Caki2 (cell line): ENCODE measurements at regions not wholly inside any gene's neighbourhood (a gene's known extent, or its start where the extent isn't known, plus 50 kb on each side); places are given as distances from the start of the nearest gene placed in this dataset.

Source experiments
- DNase-seq: peaks from one replicate; pipeline ENCODE4 v3.0.0-alpha.2; 2015; ENCODE audit warnings: low read depth
- in situ Hi-C: cut with HindIII; loops from 2 replicates; pipeline ENCODE4 v1.10.0; 2016; ENCODE audit warnings: low sequenced_read_pairs, low pct_unique_long_range_greater_than_20kb, mixed read lengths

DNA sequence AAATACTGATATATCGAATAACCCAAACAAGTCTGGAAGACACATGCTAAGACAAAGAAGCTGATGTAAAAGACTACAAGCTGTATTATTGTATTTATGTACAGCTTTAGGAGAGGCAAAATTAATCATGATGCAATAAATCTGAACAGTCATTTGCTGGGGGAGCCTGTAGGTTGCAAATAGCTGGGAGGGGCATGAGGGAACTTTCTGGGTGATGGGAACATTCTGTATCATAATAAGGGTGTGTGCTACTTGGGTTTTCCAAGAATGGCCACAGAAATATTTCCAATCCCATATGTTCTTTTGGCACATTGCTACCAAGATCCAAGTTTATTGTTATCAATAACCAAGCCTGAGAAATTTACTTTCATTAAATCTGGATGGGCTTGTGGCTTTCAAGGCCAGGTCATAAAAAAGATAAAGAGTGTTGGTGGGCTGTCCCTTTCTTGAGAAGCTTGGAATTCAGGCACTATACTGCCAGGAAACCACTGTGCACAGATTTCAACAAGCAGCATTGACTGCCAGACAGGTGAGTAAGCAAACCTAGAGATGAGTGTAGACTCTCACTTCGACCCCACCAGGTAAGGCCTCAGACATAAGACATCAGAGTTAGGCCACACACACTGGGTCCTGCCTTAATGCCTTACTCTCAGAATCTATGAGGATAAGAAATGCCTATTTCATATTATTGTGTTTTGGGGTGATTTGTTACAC is 629.7 kb upstream of the FZD8 start:
- in situ Hi-C loops = no loop called here
- no peak for DNase-seq

- no peak for DNase-seq
- in situ Hi-C loops = no loop called here
These were observed 627.1 kb upstream of the FZD8 start for GRCh38 chr10:36269222-36269621.

GRCh38 chr10:36266923-36267322 is 624.8 kb upstream of the FZD8 start:
- no peak for DNase-seq
- in situ Hi-C loops = no loop called here

DNA sequence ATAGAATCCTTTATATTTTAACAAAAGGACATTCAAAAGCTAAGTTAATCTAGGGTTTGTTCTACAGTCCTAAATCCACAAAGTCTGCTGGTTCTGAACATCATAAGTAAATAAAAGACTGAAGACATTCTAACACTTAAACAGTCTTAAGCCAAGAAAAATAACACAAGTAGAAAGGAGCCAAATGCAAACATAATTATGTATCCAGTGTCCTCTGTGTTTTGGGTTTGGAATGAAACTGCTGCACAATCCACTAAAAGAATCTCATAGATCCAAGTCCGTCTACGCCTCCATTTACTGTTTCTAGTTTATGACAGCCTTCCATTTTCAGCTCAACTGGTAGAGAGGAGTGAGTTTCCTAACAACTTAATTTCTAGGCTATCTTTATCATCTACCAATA is 623.6 kb upstream of the FZD8 start:
- no peak for DNase-seq
- in situ Hi-C loops = no loop called here

- no peak for DNase-seq
These were observed 621.8 kb upstream of the FZD8 start for GRCh38 chr10:36263871-36264270.

DNA sequence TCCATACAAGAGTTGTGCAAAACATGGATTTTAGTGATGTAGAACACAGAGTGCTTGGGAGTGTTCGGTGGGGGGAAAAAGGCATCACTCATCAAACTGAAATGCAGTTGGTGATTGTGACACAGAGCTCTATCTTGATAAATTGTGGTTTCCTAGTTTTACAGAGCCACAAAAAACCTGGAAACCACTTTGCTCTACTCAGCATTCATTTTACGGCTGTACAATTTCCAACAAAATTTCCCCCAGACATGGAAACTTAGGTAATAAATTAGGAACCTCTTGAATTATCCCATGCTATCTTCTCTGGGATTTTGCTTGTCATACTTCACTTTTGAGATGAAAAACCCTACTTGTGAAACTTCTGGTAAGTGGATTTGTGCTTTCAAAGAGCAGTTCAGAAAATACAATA is 614.9 kb upstream of the FZD8 start:
- DNase-seq = no peak

More at GRCh38 chr10:36263871-36264270, 621.8 kb upstream of the FZD8 start:
- in situ Hi-C loops = no loop called here

GRCh38 chr10:36256166-36256565 is 614.1 kb upstream of the FZD8 start:
- in situ Hi-C loops = no loop called here

More for the DNA sequence above, 614.9 kb upstream of the FZD8 start:
- in situ Hi-C loops = no loop called here

GRCh38 chr10:36254199-36254598 is 612.1 kb upstream of the FZD8 start:
- in situ Hi-C loops = no loop called here
- DNase-seq = peak; percentile 5

More at GRCh38 chr10:36256166-36256565, 614.1 kb upstream of the FZD8 start:
- DNase-seq = no peak

GRCh38 chr10:36253731-36254130 is 611.6 kb upstream of the FZD8 start:
- in situ Hi-C loops = no loop called here
- DNase-seq = no peak

DNA sequence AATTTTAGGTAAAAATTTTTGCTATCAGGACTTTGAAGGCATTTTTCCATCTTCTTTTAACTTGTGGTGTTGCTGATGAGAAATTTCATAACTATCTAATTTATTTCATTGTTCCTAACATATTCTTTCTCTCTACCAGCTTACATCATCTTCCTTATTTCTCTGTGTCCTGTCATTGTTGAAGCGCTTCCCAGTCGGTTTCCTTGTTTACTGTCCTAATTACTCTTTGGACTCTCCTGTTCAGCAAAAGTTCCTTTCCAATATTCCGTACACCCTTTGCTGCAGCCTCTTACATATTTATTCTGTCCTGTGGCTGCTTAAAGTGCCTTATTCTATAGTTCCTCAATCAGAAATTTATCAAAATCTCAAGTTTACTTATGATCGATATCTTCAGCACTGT is 609.0 kb upstream of the FZD8 start:
- no peak for DNase-seq
- in situ Hi-C loops = no loop called here

- in situ Hi-C loops = no loop called here
- no peak for DNase-seq
These were observed 606.3 kb upstream of the FZD8 start for GRCh38 chr10:36248304-36248981.

DNA sequence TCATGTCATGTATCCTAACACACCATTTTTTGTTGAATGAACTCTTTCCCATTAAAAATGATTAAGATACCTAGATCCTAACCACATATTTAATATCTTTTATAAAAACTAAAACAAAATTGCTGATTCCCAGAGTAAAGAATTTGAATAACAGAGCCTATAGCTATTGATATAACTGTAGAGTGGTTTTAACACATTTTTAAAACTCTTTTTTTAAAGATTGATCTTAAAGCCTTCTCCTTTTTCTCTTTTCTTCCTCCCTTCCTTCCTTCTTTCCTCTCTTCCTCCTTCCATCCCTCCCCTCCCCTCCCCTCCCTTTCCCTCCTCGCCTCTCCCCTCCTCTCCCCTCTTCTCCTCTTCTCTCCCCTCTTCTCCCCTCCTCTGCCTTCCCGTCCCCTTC is 605.4 kb upstream of the FZD8 start:
- in situ Hi-C loops = no loop called here
- no peak for DNase-seq

DNA sequence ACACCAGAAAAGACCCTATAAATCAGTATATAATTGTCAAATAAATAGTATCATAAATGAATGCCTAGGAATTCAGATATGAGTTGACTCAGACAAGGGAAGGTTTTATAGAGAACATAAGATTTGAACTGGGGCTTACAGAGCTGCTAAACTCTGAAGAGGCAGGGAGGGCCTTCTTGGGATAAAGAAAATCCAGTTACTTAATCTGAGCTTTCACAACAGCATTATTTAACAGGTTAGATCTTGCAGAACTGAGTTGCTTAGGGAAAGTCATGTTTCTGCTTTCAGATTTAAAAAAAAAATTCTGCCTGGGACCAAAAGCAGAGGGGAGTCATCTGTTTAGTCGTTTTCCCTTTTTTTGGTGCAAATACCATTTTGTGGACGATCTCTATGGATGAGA is 594.8 kb upstream of the FZD8 start:
- DNase-seq = no peak
- in situ Hi-C loops = no loop called here

DNA sequence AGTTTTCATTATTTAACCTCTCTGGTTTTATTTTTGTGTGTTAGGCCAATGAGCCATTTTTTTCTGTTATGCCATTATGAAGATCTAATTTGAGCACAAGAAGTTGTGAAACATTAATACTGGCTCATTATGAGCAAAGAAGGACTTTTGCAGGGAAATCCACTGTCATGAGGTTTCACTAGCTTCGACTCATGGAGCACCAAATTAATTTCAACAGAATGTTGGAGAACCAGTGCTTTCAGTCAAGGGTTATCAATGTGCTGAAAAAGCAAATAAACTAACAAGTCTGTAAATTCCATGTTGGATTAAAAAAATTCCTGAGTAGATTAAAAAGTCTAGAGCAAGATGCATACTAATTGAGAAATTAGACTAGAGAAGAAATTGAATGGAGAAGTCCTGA is 594.2 kb upstream of the FZD8 start:
- in situ Hi-C loops = no loop called here
- DNase-seq = no peak

GRCh38 chr10:36232935-36233334 is 590.8 kb upstream of the FZD8 start:
- no peak for DNase-seq
- in situ Hi-C loops = no loop called here

- no peak for DNase-seq
- in situ Hi-C loops = no loop called here
These were observed 582.4 kb upstream of the FZD8 start for GRCh38 chr10:36224431-36224985.

DNA sequence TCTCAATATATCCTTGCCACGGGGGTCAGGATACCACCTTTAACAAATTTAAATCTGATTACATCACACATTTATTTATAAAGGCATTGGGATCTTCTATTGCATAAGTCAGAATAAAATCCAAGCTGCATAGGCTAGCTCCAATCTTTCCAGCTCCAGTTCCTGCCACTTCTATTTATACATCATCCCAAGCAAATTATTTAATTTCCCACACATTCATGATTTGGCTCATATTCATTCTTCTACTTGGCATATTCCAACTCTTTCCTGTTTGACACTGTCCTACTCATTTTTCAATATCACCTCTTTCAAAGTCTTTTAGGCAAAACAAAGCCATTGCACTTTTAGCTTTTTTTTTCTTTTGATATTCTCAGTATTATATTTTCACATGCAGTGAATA is 579.0 kb upstream of the FZD8 start:
- DNase-seq = no peak
- in situ Hi-C loops = no loop called here

DNA sequence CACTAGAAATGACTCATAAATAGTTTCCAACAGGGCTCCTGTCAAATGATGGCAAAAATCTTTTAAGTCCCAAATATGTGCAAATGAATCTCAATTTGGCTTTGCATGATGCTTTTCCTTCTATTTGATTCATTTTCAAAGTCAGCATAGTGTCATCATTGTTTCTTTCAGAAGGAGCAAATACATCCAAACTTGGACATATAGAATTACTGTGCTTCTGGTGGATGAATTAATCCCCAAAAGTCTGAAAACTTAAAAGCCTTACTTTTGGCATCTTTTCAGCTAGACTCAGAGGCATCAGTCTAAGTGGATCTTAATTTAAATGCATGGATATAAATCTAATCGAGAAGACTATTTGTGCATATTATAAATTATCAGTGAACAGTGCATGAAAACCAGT is 578.1 kb upstream of the FZD8 start:
- in situ Hi-C loops = no loop called here
- no peak for DNase-seq

DNA sequence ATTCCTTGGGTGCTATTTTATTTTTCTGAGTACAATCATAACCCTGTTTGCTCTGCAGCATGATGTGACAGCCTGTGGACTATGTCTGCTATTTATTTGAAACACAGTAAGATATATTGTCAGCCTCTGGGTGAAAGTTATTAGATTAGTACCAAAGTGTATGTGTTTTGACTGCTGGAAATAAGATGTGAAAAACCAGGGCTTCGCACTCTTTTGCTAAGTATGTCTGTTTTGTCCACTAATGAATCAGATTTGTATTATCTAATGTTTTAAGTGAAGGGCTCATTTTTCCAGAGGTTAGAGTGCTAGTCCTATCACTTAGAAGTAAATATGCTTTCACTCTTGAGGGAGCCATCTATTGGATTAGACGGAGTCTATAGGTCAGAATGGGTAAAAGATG is 569.8 kb upstream of the FZD8 start:
- no peak for DNase-seq
- in situ Hi-C loops = no loop called here

- no peak for DNase-seq
- in situ Hi-C loops = no loop called here
These were observed 567.4 kb upstream of the FZD8 start for GRCh38 chr10:36209480-36209879.
